KOPT-K1 (cell line): ENCODE measurements at regions not wholly inside any gene's neighbourhood (a gene's known extent, or its start where the extent isn't known, plus 50 kb on each side); places are given as distances from the start of the nearest gene placed in this dataset.

Experiments used
- H3K27ac ChIP-seq: fragments of 200-600 bp; sonication (generic); 2 replicates; pipeline ENCODE4 v1.5.1; 2016; ENCODE audit warnings: antibody characterized with exemption, mild to moderate bottlenecking, low read depth, low read length; ENCODE audit not compliant: poor library complexity, severe bottlenecking
- H3K36me3 ChIP-seq: fragments of 200-600 bp; sonication (generic); 2 replicates; pipeline ENCODE4 v1.5.1; 2017; ENCODE audit warnings: antibody characterized with exemption, mild to moderate bottlenecking, low read length, moderate library complexity; ENCODE audit not compliant: insufficient read depth
- H3K9me3 ChIP-seq: fragments of 200-600 bp; sonication (generic); 2 replicates; pipeline ENCODE4 v1.5.1; 2017; ENCODE audit warnings: antibody characterized with exemption, low read length, mild to moderate bottlenecking; ENCODE audit not compliant: insufficient read depth, poor library complexity, severe bottlenecking

DNA sequence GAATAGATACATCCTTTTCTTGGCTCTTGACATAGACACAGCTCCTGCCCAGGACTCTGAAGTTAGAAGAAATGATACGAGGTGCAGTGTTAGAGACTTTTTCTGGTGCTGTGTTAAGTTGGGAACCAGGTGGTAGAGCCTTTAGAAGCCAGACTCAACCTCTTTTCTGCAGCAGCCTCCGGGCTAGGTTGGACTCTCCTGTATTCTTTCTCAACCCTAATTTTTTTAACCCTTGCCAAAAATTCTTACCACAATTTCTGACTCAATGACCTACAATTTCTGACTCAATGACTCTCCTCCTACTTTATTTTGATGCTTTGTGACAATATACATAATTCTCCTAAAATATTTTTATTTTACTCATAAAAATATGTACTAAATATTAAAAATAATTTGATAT lies 127.4 kb upstream of the PRL start:
- H3K27ac ChIP-seq, result no peak overlapping the region
- H3K9me3 ChIP-seq, result peaks cover 12% of the 10 kb centered on the region
- no peaks in the 10 kb centered on the region for H3K36me3 ChIP-seq

DNA sequence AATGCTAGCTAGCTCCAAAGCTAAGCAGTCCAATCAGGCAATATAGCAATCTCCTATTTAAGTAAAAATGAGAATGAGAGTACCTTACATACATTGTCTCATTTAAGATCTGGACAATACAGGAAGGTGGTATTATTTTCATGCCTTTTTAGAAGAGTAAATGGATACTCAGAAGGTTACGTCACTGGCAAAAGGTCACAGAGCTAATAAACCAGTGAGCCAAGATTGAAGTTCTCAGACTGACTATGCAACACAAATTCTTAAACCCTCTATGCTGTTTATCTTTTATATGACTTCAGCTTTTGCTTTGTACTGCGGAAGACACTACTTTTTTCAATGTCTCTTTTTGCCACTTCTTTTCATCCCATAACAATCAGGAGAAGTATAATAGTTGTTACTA lies 135.2 kb upstream of the PRL start:
- no peaks in the 10 kb centered on the region for H3K36me3 ChIP-seq
- no peaks in the 10 kb centered on the region for H3K9me3 ChIP-seq
- H3K27ac ChIP-seq, result no peak overlapping the region

DNA sequence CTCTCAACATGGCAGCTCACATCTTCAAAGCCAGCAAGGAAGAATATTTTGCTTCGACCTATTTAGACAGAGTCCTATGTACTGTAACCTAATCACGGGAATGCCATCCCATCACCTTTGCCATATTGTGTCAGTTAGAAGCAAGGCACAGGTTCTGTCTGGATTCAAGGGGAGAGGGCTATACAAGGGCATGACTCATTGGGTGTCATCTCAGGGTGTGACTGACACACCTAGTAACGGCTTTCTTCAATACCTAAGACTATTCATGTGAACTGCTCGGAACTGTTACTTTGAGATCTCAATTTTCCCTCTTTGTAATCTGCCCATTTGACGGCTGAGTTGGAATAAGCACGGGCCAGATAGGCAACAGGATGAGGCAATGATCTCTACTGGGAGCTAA lies 135.6 kb upstream of the HDGFL1 start:
- no peaks in the 10 kb centered on the region for H3K9me3 ChIP-seq
- no peaks in the 10 kb centered on the region for H3K36me3 ChIP-seq
- H3K27ac ChIP-seq, result no peak overlapping the region

DNA sequence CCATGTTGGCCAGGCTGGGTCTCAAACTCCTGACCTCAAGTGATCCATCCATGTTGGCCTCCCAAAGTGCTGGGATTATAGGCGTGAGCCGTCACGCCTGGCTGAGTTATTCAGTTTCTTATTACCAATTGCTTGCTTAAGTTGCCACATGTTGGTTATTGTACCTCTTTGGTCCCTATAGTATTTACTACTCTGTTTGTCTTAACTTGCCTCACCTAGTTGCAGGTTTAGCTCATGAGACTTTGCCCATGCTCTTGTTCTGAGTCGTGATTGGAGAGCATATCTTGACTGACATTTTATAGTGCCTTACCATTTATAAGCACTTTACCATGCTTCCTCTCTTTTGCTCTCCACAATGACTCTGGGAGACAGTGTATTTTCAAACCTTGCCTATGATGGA lies 134.2 kb upstream of the HDGFL1 start:
- no peaks in the 10 kb centered on the region for H3K36me3 ChIP-seq
- no peak overlapping the region for H3K27ac ChIP-seq
- H3K9me3 ChIP-seq, result no peaks in the 10 kb centered on the region

DNA sequence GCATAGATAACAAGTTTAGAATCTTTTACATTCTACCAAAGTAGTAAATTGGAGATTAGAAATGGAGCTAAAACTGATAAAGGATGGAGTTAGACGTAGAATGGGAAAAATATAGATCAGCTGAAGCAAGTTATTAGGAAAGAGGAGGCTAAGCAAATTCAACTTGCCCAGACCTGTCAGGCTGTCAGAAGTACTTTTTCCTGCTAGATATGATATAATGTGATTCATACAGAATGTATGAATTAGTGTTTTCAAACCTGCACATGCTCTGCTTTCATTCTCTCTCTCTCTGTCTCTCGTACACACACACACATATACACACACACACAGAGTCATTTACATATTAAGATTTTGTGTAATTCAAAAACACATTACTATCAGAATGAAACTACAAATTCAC lies 133.2 kb upstream of the HDGFL1 start:
- H3K36me3 ChIP-seq, result no peaks in the 10 kb centered on the region
- H3K9me3 ChIP-seq, result no peaks in the 10 kb centered on the region
- no peak overlapping the region for H3K27ac ChIP-seq

DNA sequence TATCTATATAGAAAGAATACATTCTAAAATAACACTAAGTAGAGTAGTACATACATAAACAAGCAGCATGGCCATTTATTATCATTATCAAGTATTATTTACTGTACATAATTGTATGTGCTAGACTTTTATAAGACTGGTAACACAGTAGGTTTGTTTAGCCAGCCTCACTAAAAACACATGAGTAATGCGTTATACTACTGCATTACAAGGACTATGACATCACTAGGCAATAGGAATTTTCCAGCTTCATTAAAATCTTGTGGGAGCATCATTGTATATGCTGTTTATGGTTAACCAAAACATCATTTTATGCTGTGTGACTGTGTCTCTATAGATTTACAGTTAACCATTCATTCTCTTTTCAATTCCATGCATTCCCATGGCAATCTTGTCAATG lies 131.7 kb upstream of the HDGFL1 start:
- no peaks in the 10 kb centered on the region for H3K36me3 ChIP-seq
- no peaks in the 10 kb centered on the region for H3K9me3 ChIP-seq
- no peak overlapping the region for H3K27ac ChIP-seq

DNA sequence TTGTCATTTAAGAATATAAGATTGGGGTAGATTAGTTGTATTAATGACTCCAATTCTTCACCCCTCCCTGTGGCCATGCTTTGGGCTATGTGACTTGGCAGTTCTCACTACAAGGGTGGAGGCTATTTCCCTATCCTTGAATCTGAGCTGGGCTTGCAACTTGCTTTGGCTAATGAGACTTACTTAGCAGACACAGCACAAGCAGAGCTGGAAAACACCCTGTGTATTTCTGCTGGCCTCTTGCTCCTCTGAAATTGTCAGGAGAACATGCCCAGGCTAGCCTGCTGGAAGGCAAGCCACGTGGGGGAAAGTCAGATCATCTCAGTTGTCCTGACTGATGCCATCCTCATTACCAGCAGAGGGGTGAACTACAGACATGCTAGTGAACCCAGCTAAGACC lies 126.5 kb upstream of the HDGFL1 start:
- H3K9me3 ChIP-seq, result no peaks in the 10 kb centered on the region
- no peak overlapping the region for H3K27ac ChIP-seq
- no peaks in the 10 kb centered on the region for H3K36me3 ChIP-seq

DNA sequence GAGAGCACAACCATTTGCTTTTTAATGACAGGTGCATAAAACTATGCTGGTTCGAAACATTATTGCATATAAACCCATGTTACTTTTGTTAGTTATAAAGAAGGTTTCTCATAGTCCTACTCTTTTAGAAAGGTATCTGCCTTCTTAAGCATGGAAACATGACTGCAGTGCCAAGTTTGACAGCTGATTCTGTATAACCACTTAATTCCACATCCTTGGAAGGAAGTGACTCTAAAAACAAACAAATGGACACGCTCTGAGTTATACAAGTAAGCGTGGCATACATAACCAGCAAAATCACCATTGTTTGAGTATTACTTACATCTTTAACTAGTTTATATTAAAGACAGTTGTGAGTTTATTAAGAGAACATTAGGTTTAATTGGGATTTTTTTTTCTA lies 125.0 kb upstream of the HDGFL1 start:
- Histone ChIP-seq H3K36me3 (no peaks in the 10 kb centered on the region), H3K27ac (no peak overlapping the region), H3K9me3 (no peaks in the 10 kb centered on the region)

DNA sequence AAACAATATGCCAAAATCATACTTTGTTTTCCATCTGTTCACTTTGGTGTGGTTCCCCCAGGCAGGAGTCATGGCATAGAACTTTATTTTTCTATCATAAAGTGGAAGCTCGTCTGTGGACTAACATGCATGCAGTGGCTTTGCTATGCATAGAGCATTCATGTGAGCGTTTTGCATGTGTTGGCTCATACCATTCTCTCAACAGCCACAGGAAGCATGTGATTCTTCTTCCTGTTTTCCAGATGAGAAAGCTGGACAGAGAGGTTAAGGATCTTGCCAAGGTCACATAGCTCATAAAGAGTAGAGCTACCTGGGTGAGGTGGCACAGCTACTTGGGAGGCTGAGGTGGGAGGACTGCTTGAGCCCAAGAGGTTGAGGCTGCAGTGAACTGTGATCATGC lies 123.4 kb upstream of the HDGFL1 start:
- Histone ChIP-seq H3K36me3 (no peaks in the 10 kb centered on the region), H3K9me3 (no peaks in the 10 kb centered on the region)

DNA sequence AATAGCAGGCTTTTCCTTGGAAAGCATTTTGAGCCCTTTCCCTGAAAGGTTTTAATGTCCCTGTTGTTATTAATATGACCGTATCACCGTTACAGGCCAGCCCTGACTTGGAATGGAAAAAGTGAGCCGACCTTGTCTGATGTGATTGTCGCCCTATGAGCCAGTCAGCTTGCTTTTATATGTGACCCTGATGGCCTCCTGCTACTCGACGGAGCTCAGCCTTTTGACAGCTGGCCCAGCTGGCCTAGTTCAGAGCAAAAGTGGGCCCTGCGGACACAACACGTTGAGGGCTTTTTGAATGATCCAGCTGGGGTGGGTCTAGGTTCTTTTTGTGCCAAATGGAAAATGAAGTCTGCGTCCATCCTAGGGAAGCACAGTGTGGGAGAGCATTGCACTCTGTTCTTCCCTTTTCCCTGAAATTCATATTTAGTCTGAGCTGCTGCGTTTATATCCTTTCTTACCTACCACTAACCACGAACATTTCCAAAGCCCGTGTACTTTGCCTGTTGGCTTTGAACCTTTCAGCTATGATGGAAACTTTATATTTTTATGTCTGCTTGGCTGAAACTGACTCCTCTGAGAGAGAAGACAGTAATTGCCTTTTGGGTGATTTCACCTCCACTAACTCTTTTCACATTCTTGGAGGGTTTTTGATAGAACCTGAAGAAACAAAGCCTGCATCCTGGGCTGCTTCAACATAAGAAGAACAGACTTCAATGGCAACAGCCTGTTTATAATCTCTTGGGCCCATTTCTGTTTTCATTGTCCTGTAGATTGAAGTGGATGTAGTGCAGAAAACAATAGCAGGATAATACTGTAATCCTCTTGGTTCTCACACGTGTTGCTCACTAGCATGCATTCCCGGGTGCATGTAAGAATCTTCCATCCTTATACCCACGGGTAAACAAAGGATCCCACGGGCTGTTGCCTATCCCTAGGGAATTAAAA lies 121.8 kb upstream of the HDGFL1 start:
- no peaks in the 10 kb centered on the region for H3K9me3 ChIP-seq
- no peak overlapping the region for H3K27ac ChIP-seq
- H3K36me3 ChIP-seq, result no peaks in the 10 kb centered on the region

More for the DNA sequence above, 123.4 kb upstream of the HDGFL1 start:
- H3K27ac ChIP-seq, result no peak overlapping the region

DNA sequence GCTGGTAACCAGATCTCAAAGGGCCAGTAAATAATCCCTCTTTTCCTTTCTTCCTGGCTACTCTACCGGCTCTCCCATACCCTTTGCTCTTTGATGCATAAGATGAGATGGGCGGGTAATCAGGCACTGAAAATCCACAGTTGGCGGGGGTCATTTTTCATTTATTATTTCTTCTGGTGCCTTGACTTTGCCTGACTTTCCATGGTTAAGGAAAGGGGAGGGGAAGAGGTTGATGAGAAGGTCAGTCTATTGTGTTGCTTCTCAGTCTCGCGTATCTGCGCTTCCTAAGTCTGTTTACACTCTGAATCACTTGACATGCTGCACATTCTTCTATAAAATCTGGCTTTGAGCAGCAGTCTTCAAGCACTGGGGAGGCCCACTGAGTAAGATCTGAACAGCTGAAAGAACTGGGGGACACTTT lies 121.1 kb upstream of the HDGFL1 start:
- Histone ChIP-seq H3K36me3 (no peaks in the 10 kb centered on the region), H3K27ac (no peak overlapping the region), H3K9me3 (no peaks in the 10 kb centered on the region)

DNA sequence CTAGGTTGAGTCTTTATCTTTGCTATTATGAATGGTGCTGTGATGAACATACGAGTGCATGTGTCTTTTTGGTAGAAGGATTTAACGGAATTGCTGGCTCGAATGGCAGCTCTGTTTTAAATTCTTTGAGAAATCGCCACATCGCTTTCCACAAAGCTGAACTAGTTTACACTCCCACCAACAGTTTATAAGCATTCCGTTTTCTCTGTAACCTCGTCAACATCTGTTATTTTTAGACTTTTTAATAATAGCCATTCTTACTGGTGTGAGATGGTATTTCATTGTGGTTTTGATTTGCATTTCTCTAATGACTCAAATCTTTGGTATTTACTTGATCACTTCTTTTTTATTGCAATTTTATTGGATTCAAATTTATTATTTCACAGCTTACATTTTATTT lies 117.4 kb upstream of the HDGFL1 start:
- no peak overlapping the region for H3K27ac ChIP-seq
- H3K9me3 ChIP-seq, result no peaks in the 10 kb centered on the region
- H3K36me3 ChIP-seq, result no peaks in the 10 kb centered on the region

DNA sequence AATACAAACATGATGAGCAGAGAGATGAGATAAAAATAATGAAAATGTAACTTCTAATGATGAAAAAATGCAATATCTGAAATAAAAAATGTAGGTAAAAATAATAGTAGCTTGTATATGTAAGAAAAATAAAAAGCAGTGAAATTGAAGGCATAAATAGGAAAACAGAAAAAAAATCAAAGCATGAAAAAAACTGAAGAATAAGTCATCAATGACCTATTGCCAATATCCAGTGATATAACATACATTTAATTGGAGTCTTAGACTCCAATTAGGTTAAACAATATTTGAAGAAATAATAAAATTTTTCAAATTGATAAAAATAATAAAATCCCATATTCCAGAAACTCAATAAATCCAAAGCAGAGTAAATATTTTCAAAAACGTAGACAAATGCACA lies 114.0 kb upstream of the HDGFL1 start:
- Histone ChIP-seq H3K36me3 (no peaks in the 10 kb centered on the region), H3K27ac (no peak overlapping the region), H3K9me3 (no peaks in the 10 kb centered on the region)

DNA sequence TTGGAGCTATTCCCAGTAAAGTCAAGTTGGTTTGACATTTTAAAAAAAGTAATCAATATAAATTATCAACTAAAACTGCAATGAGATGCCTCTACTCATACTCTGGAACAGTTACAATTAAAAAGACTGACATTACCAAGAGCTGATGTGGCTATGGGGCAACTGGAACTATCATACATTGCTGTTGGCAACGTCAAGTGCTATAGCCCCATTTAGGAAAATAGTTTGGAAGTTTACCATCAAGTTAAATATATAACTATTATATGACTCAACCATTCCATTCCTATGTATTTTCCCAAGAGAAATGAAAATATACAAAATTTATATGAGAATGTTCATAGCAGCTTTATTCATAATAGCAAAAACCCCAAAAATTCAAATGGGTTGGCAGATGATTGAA lies 111.4 kb upstream of the HDGFL1 start:
- Histone ChIP-seq H3K9me3 (no peaks in the 10 kb centered on the region), H3K36me3 (no peaks in the 10 kb centered on the region), H3K27ac (no peak overlapping the region)

DNA sequence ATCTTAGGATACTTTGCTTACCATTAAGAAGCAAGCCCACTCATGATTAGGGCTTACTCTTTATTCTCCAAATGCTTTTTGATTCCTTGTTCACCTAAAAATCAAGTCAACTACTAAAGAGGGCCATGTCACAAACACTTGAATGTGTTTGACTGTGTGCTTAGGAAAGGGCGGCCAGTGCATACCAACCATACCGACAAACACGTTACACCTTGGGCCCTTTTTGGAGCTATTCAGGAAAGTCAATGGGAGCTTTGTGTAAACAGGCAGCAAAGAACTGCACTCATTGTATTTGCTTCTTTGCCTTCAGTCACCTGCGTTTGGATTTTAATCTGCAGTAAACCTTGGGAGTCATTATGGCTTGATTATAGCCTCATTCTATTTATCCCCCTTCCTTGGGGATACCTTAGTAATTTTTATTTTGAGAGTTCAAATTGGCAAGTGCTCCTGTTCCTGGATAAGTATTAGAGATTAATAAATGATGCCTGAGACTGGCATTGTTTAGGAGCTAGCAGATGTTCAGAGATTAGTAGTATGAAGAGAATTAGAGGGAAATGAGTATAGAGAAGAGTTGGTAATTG lies 102.6 kb upstream of the HDGFL1 start:
- no peak overlapping the region for H3K27ac ChIP-seq
- no peaks in the 10 kb centered on the region for H3K36me3 ChIP-seq
- H3K9me3 ChIP-seq, result no peaks in the 10 kb centered on the region

DNA sequence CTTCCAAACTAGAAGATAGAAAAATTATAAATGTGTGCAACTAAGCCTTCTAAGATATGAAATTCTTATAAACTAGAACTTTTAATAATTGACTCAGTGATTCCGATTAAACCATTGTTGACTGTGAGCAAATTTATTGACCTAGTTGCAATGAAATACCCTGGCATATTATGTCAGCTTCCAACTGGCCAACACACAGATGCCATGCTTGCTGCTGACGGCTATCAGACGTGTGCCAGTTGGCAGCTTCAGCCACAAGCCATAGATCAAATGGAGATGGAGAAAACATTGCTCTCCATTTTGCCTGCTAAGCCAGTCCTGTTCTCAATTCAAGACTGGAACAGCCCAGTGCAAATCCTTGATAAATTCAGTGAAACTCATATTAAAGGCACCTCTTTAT lies 101.7 kb upstream of the HDGFL1 start:
- no peaks in the 10 kb centered on the region for H3K36me3 ChIP-seq
- H3K27ac ChIP-seq, result no peak overlapping the region
- H3K9me3 ChIP-seq, result no peaks in the 10 kb centered on the region
